Jurkat, Clone E6-1 (cell line): ENCODE measurements at regions not wholly inside any gene's neighbourhood (a gene's known extent, or its start where the extent isn't known, plus 50 kb on each side); places are given as distances from the start of the nearest gene placed in this dataset.

Experiments
- DNase-seq: peaks from one replicate; pipeline ENCODE4 v3.0.0-alpha.2; 2011; ENCODE audit warnings: low read depth, low spot score
- H3K4me3 ChIP-seq: 2 replicates; pipeline ENCODE4 v1.5.1; 2011; ENCODE audit warnings: mild to moderate bottlenecking, low read length, control low read depth, moderate library complexity

DNA sequence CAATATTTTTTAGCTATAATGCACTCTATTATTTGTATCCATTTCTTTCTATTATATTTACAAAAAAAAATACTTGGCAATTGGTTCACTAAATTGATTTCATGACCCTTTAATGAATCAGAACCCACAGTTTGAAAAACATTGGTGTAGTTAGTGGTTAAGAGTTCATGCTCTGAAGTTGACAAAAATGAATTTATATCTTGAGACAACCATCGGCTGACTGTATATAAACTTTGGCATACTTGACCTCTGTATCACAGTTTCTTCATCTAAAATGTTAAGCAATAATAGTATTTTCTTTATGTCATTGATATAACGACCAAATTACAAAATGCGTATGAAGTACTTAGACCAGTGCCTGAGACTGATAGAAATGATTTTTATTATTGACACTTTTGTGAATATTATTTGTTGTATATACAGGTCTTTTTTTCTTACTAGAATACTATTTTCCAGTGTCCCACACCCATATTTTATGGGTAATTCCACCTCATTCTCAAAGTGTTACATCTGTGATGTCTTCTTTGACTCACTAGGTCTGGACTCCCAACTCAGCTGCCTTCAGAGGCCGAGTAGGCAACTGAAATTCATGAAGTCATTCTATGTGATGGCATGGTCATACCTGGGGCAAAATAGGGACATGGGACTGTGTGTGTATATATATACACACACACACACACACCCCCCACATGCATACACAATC lies 459.2 kb downstream of the RFPL4B start:
- no peak for DNase-seq
- no peak overlapping the region for H3K4me3 ChIP-seq

DNA sequence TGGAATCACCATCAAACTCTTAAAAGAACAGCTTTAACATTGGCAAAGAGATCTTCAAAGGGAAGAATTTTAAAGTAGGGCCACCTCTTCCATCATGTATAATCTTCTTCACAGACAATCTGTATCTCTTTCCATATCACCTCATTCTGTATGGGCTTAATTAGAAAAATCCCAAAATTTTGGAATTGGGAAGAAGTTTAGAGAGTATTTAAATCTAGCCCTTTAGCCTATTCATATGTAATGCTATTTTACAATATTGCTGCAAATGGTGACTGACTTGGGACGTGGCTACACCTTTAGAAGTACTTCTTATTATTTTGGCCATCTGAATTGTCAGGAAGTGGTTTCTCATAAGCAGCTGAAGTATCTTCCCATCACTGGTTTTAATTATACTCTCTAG lies 474.3 kb downstream of the RFPL4B start:
- H3K4me3 ChIP-seq = no peak overlapping the region
- no peak for DNase-seq

DNA sequence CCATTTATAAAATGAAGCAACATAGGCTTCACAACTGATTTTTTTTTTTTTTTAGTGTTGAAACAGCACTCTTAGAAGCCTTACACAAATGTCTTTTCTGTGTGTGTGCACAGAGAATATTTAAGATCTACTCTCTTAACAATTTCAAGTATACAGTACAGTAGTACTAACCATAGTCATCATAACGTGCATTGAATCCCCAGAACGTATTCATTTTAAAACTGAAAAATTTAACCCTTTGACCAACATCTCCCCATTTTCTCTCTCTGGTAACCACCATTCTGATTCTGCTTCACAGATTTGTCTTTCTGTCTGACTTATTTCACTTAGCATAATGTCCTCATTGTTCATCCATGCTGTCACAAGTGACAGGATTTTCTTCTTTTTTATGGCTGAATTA lies 475.6 kb downstream of the RFPL4B start:
- no peak overlapping the region for H3K4me3 ChIP-seq
- DNase-seq = no peak

- DNase-seq = no peak
- no peak overlapping the region for H3K4me3 ChIP-seq
These were observed 480.7 kb downstream of the RFPL4B start for GRCh38 chr6:112827793-112828192.

DNA sequence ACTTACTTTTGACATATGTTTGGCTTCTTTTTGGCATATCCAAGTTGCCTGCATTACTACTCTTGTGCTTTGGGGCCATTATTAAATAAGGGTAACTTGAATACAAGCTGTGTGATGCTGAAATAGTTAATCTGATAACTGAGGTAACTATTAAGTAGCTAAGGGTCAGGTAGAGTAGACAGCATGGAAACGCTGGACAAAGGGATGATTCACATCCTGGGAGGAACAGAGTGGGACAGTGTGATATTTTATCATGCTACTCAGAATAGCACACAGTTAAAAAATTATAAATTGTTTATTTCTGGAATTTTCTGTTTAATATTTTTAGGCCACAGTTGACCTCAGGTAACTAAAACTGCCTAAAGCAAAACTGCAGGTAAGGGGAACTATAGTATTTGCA lies 483.9 kb downstream of the RFPL4B start:
- H3K4me3 ChIP-seq = no peak overlapping the region
- DNase-seq = no peak

GRCh38 chr6:112833581-112834131 lies 486.5 kb downstream of the RFPL4B start:
- DNase-seq = no peak
- no peak overlapping the region for H3K4me3 ChIP-seq

DNA sequence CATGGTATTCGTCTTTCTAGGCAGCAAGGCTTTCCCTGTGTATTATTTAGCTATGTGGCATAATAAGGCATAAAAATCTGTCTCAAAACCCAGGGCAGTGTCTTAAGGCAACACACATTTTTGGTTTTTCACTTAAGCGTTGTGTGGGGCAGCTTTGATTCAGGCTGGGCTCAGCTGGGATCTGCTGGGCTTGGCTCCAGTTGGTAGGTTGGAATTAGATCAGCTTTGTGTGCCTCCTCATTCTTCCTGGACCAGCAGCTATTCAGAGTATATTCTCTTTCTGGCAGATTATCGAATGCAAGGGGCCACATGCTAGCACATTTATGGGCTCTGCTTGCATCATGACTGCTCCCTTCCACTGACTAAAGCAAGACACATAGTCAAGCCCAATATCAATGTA lies 487.9 kb downstream of the RFPL4B start:
- no peak for DNase-seq

DNA sequence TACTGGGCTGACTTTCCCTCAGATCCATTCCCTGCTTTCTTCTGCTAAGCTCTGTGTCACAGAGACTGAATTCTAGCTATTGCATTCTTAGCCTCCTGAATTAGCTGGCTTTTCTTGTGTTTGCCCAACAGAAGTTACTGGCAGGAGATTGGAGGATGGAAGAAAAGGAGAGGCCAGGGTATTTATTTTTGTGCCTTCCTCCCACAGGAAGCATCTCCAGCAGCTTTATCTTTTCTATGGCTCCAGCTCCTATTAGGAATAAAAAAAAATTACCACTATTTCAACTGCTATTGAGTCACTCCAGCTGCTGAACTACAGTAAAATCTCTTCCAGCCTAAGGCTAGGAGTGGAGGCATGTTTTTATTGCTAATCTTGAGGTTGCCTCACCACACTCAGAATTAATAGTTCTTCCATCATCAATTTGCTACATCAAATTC lies 492.4 kb downstream of the RFPL4B start:
- H3K4me3 ChIP-seq = no peak overlapping the region
- DNase-seq = no peak

More for the DNA sequence above, 487.9 kb downstream of the RFPL4B start:
- H3K4me3 ChIP-seq = no peak overlapping the region

DNA sequence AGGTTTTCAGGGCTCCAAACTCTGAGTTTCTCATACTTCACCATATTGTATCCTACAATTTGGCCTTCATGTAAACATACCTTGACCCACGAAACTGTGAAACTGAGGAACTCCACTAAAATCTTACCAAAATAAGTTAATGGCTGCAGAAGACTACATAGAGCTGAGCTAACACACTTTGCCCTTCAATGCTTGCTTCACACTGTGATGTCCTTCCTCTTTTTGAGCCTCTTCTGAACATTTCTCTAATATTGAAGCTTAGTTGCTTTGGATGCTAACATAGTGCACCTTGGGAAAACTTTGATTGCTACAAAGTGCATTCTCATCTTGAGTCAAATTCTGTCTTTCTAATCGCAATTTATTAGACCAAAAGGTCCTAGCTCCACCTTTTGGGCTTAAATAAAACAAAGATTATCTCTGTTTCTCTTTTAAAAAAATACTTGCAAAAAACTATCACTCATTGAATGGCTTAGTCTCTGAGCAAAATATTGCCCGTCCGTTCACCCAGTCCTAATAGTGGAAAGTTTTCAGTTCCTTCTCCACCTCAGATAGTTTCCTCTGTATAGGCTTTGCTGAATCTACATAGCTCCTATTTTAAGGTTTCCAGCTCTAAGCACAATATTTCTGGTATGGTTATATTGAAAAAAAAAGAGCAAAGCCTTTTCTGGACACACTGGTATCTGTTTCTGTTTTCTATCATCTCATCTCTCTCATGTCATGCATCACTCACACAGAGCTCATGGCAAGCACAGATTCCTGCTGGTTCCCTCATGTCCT lies 494.6 kb downstream of the RFPL4B start:
- DNase-seq = no peak
- H3K4me3 ChIP-seq = no peak overlapping the region

DNA sequence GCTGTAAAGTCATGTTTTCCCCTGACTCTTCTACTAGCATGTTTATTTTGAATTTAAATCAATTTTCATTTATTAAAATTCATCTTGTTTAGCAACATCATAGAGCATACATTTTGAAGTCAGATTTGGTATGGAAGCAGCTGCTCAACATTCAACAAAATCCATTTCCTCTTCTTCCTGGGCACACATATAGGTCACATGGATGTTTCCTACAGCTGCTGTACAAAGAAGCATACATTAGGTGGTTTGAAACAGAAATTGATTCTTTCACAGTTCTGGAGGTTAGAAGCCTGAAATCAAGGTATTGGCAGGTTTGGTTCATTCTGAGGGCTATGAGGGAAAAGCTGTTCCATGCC lies 495.2 kb downstream of the RFPL4B start:
- DNase-seq = no peak
- no peak overlapping the region for H3K4me3 ChIP-seq

GRCh38 chr6:112846681-112847080 lies 499.6 kb downstream of the RFPL4B start:
- no peak overlapping the region for H3K4me3 ChIP-seq
- DNase-seq = no peak

DNA sequence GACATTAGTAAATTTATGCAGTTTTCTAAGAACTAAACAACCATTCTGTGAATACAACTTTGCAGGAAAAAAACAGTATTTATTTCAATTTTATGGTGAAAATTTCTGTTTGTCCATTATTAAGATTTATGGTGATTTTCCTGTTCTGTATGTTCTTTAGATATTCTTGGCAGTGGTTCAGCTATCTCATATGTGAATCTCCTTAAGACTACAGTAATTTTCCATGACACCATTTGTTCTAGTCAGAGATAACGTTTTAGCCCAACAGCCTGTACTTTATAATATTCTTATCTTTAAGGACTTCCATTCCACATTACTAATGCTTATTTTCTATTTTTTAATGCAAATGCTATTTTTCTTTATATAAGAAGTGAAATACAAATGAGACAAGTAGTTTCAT lies 504.0 kb downstream of the RFPL4B start:
- DNase-seq = no peak
- H3K4me3 ChIP-seq = no peak overlapping the region

DNA sequence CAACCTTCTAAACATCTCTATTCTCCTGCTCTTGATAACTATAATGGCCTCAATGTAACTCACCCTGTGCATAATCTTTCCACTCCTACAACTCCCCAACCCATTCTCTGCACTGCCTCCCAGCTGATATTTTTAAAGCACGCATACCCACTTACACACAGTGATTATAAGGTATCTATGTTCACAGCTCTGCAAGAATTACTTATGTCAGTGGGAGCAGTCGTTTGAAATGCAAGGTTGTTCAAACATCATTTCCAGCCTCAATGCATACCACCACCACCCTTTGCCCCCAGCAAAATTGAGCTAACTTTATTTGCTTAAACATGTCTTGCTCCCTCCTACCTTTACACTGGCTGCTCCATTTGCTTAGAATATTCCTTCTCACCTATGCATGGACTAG lies 506.0 kb downstream of the RFPL4B start:
- H3K4me3 ChIP-seq = no peak overlapping the region
- DNase-seq = no peak

DNA sequence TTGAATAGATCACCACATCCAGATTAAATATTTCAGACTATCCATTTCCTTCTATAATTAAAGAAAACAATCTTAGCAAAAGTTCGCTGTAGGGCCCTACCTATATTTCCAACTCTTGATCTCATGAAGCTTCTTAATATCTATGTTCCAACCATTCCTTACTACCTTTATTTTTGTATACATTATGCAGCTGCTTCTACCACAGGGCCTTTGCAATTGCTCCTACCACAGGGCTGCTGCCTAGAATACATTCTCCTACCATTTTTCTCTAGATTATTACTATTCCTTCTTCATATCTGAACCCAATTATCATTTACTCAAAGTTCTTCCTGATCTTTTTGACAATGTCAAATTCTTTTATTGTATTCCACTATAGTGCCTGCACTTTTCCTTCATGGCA lies 516.6 kb downstream of the RFPL4B start:
- no peak overlapping the region for H3K4me3 ChIP-seq
- no peak for DNase-seq

DNA sequence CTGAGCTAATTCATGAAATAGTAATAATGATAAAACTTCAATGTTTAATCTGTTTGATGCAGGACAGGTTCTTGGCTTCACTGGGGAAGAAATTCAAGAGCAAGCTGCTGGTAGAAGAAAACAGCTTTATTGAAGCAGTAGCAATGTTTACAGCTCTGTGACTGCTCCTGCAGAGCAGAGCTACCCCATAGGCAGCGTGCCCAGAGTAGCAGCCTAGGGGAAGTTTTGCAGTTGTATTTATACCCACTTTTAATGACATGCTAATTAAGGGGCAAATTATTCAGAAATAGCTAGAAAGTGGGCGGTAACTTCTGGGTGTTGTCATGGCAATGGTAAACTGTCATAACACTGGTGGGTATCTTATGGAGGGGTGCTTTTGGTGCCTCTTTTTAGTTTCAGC lies 518.0 kb downstream of the RFPL4B start:
- no peak overlapping the region for H3K4me3 ChIP-seq
- DNase-seq = no peak

DNA sequence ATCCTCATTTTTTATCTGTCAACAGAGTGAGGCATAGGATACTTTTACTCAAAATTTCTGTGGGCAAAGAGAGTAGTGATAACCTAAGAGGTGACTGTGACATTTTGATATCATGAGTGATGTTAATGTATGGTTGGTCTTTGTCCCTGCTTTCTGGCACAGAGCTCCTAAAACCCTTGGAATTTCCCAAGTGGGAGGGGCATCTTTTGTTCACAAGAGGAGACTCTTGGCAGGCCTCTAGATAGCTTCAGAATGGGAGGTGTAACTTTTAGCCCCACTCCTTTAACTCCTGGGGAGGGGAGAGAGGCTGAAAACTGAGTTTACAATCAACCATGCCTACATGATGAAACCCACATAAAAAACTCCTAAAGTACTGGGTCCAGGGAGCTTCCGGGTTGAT lies 527.8 kb downstream of the RFPL4B start:
- H3K4me3 ChIP-seq = no peak overlapping the region
- no peak for DNase-seq

DNA sequence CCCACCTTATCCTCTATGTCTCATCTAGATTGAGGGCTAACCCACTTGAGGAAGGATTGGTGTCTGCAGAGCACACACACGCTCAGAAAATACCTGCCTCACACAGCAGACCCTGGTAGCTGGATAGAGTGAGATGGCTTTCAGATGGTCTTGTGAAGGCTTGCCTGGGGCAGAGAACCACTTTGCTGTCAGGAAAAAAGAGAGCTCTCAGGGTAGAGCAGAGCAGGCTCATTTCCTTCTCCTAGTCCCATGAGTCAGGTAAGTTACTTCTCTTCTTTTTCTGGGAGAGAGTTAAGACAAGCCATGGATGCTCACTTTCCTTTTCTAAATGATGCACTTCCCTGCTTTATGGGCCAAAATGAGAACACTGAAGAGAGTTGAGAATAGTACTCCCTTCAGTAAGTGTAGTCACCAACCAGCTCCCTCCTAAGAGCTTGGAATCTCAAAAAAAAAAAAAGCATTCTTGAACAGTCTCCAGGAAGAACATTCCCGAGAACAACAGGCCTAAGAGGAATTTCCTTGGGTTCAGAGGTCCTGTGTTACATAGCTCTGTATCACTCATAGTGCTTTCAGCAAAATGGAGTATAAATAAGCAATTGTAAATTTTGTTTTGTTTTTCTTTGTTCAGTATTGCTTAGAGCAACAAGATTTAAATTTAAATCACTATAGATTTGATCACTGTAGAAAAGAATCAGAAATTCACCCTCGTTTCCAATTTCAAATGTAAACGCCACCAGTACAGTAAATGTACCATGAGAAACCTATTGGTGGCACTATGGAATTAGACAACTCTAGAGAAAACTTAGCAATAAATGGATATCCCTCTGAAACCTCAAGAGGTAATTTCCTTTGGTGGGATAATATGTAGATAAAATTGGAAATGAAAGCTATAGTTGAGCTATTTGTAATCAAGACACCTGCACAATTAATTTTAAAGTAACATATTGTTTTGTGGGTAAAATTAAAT lies 530.3 kb downstream of the RFPL4B start:
- no peak overlapping the region for H3K4me3 ChIP-seq
- no peak for DNase-seq

- DNase-seq = peak; percentile 32
- H3K4me3 ChIP-seq = peak overlapping the region; percentile 47
These were observed 532.8 kb downstream of the RFPL4B start for GRCh38 chr6:112879920-112880413.

DNA sequence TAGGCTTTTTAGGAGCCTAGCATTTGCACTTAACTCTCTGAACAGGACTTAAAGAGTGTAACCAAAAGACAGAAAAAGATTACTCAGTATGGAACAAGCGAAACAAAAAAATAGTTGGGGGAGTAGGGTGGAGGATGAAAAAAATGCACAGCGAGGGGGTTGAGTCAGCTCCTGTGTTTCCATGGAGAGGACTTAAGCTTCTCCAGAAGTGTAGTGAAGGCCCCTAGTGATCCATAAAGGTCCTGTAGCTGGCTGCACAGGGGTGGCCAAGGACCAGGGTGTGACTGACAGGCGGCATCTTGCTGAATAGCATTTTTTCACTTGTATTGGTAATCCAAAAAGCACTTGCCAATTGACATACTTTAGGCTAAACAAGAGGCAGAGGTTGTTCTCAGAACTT lies 533.9 kb downstream of the RFPL4B start:
- no peak for DNase-seq
- no peak overlapping the region for H3K4me3 ChIP-seq
